ENCODE measurements at regions not wholly inside any gene's neighbourhood (a gene's known extent, or its start where the extent isn't known, plus 50 kb on each side); places are given as distances from the start of the nearest gene placed in this dataset.

GRCh38 chr2:118791483-118791882, 56.0 kb downstream of the EN1 start:
- FAIRE-seq (no peak), DNase-seq (ENCODE audit: insufficient read length, low spot score) (no peak)

- FAIRE-seq (no peak), DNase-seq (ENCODE audit: insufficient read length, low spot score) (no peak)
Observed at GRCh38 chr2:118786746-118787145, 60.7 kb downstream of the EN1 start.

GRCh38 chr2:118784860-118785259, 62.6 kb downstream of the EN1 start:
- FAIRE-seq (no peak), DNase-seq (ENCODE audit: insufficient read length, low spot score) (no peak)

GRCh38 chr2:118779362-118779761, 68.1 kb downstream of the EN1 start:
- DNase-seq (ENCODE audit: insufficient read length, low spot score) (no peak), FAIRE-seq (no peak)

- FAIRE-seq, result no peak
- DNase-seq (ENCODE audit: insufficient read length, low spot score), result no peak
Observed at GRCh38 chr2:118774458-118775133, 72.9 kb downstream of the EN1 start.

- FAIRE-seq (no peak), DNase-seq (ENCODE audit: insufficient read length, low spot score) (no peak)
Observed at GRCh38 chr2:118773826-118774225, 73.6 kb downstream of the EN1 start.

- no peak for FAIRE-seq
- DNase-seq (ENCODE audit: insufficient read length, low spot score), result no peak
Observed at GRCh38 chr2:118772487-118773200, 74.8 kb downstream of the EN1 start.

- no peak for DNase-seq (ENCODE audit: insufficient read length, low spot score)
- no peak for FAIRE-seq
Observed at GRCh38 chr2:118769707-118770400, 77.6 kb downstream of the EN1 start.

- FAIRE-seq (no peak), DNase-seq (ENCODE audit: insufficient read length, low spot score) (no peak)
Observed at GRCh38 chr2:118766871-118767270, 80.6 kb downstream of the EN1 start.

GRCh38 chr2:118764855-118765254, 82.6 kb downstream of the EN1 start:
- FAIRE-seq (no peak), DNase-seq (ENCODE audit: insufficient read length, low spot score) (no peak)

- no peak for FAIRE-seq
Observed at GRCh38 chr2:118763797-118764196, 83.7 kb downstream of the EN1 start.

GRCh38 chr2:118762290-118762689, 85.2 kb downstream of the EN1 start:
- DNase-seq (ENCODE audit: insufficient read length, low spot score) (no peak), FAIRE-seq (no peak)

More at GRCh38 chr2:118763797-118764196, 83.7 kb downstream of the EN1 start:
- DNase-seq (ENCODE audit: insufficient read length, low spot score), result no peak

GRCh38 chr2:118761771-118762170, 85.7 kb downstream of the EN1 start:
- DNase-seq (ENCODE audit: insufficient read length, low spot score) (no peak), FAIRE-seq (no peak)

GRCh38 chr2:118755901-118756300, 91.5 kb downstream of the EN1 start:
- no peak for FAIRE-seq
- no peak for DNase-seq (ENCODE audit: insufficient read length, low spot score)

- no peak for FAIRE-seq
- no peak for DNase-seq (ENCODE audit: insufficient read length, low spot score)
Observed at GRCh38 chr2:118755384-118755783, 92.1 kb downstream of the EN1 start.

GRCh38 chr2:118752762-118753429, 94.6 kb downstream of the EN1 start:
- FAIRE-seq, result no peak

GRCh38 chr2:118750959-118751565, 96.4 kb downstream of the EN1 start:
- no peak for FAIRE-seq

More at GRCh38 chr2:118752762-118753429, 94.6 kb downstream of the EN1 start:
- no peak for DNase-seq (ENCODE audit: insufficient read length, low spot score)

GRCh38 chr2:118748245-118748885, 99.1 kb downstream of the EN1 start:
- FAIRE-seq, result no peak

More at GRCh38 chr2:118750959-118751565, 96.4 kb downstream of the EN1 start:
- DNase-seq (ENCODE audit: insufficient read length, low spot score), result no peak

GRCh38 chr2:118747637-118748036, 99.8 kb downstream of the EN1 start:
- DNase-seq (ENCODE audit: insufficient read length, low spot score) (no peak), FAIRE-seq (no peak)

More at GRCh38 chr2:118748245-118748885, 99.1 kb downstream of the EN1 start:
- no peak for DNase-seq (ENCODE audit: insufficient read length, low spot score)

- no peak for FAIRE-seq
- no peak for DNase-seq (ENCODE audit: insufficient read length, low spot score)
Observed at GRCh38 chr2:118747066-118747465, 100.4 kb downstream of the EN1 start.

Data from HTR-8/SVneo (cell line).